Activated CD4-positive, alpha-beta T cell treated with anti-CD3 and anti-CD28 coated beads, Interleukin-2, amount 50 U/mL, for 24 hours (primary cell): ENCODE measurements at regions not wholly inside any gene's neighbourhood (a gene's known extent, or its start where the extent isn't known, plus 50 kb on each side); places are given as distances from the start of the nearest gene placed in this dataset.
"Not testable (repeated sequence)": the region's sequence is repeated elsewhere in the genome, so short reads cannot be mapped to it uniquely, and the experiment has no call there.

Experiments used
- DNase-seq, 2 donors: peaks; one replicate each; pipeline ENCODE4 v3.0.0-alpha.2; 2020; ENCODE audit warnings: low read depth in 1 of 2, low spot score in 1 of 2

DNA sequence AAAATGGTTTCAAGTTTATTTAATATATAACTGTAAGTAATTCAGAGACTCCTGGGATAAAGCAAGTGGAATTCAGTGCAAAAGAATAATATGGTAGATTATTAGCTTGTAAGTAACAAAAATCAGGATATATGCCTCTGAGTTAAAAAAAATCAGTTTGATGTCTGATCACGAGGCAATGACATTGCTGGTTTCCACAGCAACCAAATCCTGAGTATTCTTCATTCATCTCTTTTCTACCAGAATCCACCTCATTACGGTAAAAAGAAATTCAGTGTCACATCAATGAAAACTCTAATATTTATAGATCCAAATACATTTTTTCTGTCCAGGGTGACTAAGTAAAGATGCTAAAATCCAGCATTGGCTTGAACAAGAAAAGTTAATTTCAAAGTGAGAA lies 642.3 kb upstream of the TMPRSS15 start:
- DNase-seq: no peak

- no peak for DNase-seq
These were observed 644.6 kb upstream of the TMPRSS15 start for GRCh38 chr21:19048098-19048672.

- DNase-seq: no peak
These were observed 646.0 kb upstream of the TMPRSS15 start for GRCh38 chr21:19049567-19049966.

DNA sequence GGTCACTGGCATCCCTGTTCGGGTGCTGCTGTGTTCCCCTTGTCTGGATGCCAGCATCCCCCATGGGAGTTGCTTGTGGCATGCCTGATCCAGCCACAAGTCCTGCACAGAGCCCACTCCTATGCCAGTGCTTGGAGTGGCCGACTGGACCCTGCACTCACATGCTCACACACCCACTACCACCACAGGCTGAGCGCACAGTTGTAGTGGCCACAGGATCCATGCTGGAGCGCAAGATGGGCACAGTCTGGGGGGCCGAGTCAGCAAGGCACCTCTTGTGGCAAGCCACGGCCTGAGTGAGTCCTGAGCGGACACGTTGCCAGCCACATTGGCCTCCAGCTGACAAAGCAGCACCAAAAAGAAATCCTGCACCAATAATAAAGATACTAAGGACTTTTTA lies 661.6 kb upstream of the TMPRSS15 start:
- no peak for DNase-seq

GRCh38 chr21:19076031-19076430 lies 672.4 kb upstream of the TMPRSS15 start:
- no peak for DNase-seq

- no peak for DNase-seq
These were observed 706.1 kb upstream of the TMPRSS15 start for GRCh38 chr21:19109694-19110093.

DNA sequence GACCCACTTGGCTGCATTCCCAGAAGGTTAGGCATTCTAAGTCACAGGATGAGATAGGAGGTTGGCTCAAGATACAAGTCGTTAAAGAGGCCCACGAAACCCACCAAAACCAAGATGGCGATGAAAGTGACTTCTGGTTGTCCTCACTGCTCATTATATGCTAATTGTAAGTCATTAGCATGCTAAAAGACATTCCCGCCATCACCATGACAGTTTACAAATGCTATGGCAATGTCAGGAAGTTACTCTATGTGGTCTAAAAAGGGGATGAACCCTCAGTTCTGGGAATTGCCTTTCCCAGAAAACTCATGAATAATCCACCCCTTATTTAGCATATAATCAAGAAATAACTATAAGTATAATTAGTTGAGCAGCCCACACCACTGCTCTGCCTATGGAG lies 715.7 kb upstream of the TMPRSS15 start:
- DNase-seq: not testable (repeated sequence)

DNA sequence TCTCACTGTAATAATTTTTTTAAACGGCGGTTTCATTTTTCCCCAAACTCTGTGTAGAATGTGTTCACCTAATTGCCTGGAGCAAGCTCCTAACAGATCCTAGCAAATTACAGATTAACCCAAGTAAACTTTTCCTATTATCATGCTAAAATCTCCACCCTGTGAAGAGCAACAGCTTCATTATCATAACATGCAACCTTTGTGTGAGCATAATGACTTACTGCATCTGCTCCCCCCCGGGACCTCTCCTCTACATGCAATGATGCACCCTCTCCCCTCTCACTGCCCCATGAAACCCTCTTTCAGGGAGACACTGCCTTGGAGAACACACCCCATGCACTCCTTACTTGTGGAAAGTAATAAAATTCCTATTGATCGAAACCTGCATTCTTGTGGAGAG lies 717.0 kb upstream of the TMPRSS15 start:
- no peak for DNase-seq

GRCh38 chr21:19122356-19122755 lies 718.8 kb upstream of the TMPRSS15 start:
- DNase-seq: no peak

GRCh38 chr21:19123053-19123452 lies 719.5 kb upstream of the TMPRSS15 start:
- DNase-seq: no peak

DNA sequence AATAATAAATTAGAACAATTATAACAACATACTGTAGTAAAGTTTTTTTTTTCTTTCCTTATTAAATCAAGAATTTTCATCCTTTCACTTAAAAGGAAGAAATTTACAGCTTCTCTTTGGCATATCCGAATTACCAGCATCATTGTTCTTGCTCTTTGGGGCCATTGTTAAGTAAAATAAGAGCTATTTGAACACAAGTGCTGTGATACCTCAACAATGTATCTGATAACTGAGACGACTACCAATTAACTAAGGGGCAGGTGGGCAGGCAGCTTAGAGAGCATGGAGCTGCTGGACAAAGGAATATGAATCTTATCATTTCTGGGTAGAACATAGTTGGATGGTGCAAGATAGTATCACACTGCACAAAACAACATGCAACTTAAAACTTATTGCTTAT lies 719.9 kb upstream of the TMPRSS15 start:
- no peak for DNase-seq

DNA sequence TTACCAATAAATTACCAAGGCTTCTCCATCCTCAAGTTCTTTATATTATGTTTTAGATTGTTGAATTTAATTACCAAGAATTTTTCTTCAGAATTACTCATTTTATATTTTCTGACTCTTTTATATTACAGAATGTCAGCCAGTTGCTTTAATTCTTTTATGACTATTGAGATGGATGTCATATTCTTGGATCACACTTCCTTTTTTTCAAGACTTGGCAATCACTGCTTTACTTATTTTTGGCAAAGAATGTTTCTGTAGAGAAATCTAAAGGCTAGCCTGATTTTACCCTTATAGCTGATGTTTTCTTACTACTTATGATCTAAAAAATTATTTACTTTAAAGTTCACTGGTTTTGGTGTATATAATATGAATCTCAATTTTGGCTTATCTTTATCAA lies 721.1 kb upstream of the TMPRSS15 start:
- DNase-seq: no peak

- no peak for DNase-seq
These were observed 726.9 kb upstream of the TMPRSS15 start for GRCh38 chr21:19130379-19131028.

GRCh38 chr21:19141511-19141910 lies 737.9 kb upstream of the TMPRSS15 start:
- no peak for DNase-seq

DNA sequence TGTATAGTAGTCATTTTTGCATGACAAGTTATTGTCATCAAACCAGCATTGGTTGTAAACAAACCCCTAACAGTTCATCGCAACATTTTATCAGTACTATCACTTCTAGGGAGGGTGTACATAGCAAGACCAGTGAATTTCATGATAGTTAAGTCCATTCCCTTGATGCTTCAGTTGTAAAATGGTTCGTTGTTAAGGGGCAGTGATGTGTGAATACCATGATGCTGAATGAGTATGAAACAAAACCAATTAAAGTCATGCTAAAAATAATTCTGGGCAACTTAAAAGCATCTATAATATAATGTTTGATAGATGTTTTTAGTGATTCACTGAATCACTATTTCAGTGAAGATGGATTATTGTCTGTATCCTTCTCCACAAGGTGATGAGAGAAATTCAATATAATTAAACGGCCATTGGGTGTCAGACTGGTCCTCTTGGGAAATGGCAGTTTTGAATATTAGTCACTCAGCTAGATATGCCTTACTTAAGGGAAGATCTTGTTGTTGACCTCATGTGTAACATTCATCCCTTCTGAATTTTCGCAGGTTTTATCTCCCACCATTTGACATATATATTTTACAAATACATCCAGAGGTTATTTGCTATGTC lies 742.2 kb upstream of the TMPRSS15 start:
- DNase-seq: no peak

DNA sequence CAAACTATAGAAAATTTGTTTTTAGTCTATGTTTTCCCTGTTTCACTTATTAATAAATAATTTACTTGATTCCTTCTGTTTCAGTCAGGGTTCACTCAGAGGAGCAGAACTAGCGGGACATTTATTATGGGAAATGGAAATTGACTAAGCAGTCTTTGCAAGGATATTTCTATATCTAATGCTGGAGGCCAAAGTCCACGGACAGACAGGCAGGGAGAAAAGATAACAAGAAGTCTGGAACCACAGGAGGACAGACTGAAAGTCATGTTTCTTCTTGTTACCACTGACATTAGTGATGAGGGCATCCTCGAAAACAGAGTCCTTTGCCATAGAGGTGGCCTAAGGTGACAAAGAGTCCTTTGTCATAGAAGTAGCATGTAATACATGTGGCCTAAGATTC lies 744.5 kb upstream of the TMPRSS15 start:
- no peak for DNase-seq

- no peak for DNase-seq
These were observed 768.0 kb upstream of the TMPRSS15 start for GRCh38 chr21:19171585-19171984.

GRCh38 chr21:19181604-19182140 lies 778.1 kb upstream of the TMPRSS15 start:
- DNase-seq: no peak

DNA sequence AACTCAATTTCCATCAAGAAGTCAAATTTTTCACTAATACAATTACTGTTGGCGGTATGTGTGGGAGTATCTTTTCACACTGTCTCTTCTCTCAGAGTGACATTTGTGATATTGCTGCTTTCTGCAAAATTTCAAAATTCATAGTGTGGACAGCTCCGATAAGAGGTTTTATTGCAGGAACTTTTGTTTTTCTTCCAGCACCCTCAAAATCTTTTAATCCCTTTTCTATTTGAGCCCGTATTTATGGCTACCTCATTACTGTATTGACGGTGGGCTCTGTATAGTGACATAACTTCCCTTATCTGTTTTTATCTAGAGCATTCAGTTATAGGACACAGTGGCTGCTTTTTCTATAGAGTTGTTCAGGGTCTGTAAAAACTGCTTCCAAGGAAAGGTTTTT lies 794.4 kb upstream of the TMPRSS15 start:
- no peak for DNase-seq

GRCh38 chr21:19198801-19199200 lies 795.2 kb upstream of the TMPRSS15 start:
- DNase-seq: no peak

- no peak for DNase-seq
These were observed 814.6 kb upstream of the TMPRSS15 start for GRCh38 chr21:19218163-19218562.

DNA sequence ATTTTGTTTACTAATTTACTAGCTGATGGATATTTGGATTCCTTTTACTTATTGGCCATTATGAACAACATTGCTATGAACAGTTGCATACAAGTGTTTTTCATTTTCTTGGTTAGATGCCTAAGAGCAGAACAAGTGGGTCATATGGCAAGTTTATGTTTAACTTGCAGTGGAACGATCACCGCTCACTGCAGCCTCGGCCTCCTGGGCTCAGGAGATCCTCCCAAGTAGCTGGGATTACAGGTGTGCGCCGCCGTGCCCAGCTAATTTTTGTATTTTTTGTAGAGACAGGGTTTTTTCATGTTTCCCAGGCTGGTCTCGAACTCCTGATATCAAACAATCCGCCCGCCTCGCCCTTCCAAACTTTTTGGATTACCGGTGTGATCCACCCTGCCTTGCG lies 820.5 kb upstream of the TMPRSS15 start:
- DNase-seq: no peak

DNA sequence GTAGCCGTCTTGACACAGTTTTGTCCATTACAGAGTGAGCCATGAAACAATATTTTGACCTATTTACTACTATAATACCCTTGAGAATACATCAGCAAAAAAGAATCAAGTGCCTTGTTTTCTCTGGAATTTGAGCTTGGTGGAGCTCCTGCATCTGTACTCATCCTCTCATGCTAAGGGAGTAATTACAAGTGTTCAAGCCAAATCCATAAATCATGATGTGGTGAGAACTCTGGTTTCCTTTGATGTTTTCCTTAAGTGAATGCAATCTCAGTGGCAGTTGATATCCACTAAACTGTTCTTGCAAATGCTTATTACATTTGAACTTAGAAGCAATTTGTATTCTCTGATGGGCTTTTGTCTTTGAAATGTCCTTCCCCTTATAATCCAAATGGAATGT lies 824.6 kb upstream of the TMPRSS15 start:
- no peak for DNase-seq
